ENCODE measurements at regions not wholly inside any gene's neighbourhood (a gene's known extent, or its start where the extent isn't known, plus 50 kb on each side); places are given as distances from the start of the nearest gene placed in this dataset.

GRCh38 chr3:25349828-25350724 lies 78.0 kb upstream of the RARB start:
- dilution Hi-C loops (cut with HindIII; ENCODE audit: low sequenced_read_pairs, unreplicated experiment) (no loop called here), intact Hi-C loops (cut with micrococcal nuclease) (no loop called here), in situ Hi-C loops (cut with MboI; ENCODE audit: low sequenced_read_pairs) (no loop called here)
- no peak overlapping the region for H2AFZ ChIP-seq (replicated peaks; ENCODE audit: low read length, poor library complexity)
- no peaks in the 10 kb centered on the region for H4K20me1 ChIP-seq (ENCODE audit: insufficient read depth, low read length)
- no peak overlapping the region for H3K4me2 ChIP-seq (ENCODE audit: low read depth, low read length)
- H3K36me3 ChIP-seq (ENCODE audit: control insufficient read depth, insufficient read depth, low read length): no peaks in the 10 kb centered on the region
- no peak overlapping the region for H2BK120ac ChIP-seq (ENCODE audit: low read depth, low read length)
- H3K4me1 ChIP-seq (ENCODE audit: control insufficient read depth, insufficient read depth, low read length): no peaks in the 10 kb centered on the region
- BruUV-seq (replicated peaks): no TSS peak
- no peak overlapping the region for H2AK9ac ChIP-seq (replicated peaks; ENCODE audit: low read depth, low read length, poor library complexity)
- H3K9me1 ChIP-seq (ENCODE audit: insufficient read depth, low read length): no peaks in the 10 kb centered on the region
- H3K79me1 ChIP-seq (ENCODE audit: low read depth in 1 of 2, low read length in 2 of 2): no peaks in the 10 kb centered on the region
- WGBS, 2 experiments (ENCODE audit: extremely low coverage in 2 of 2, insufficient read length in 1 of 2): no CpG with 5 or more reads among the region's 6 CpGs
- ChIA-PET POLR2A (ENCODE audit: unreplicated experiment) (interaction anchor here (0.6 kb wide), 1 partner anchor 39 kb away, joined by 3 read pairs; no protein-coding TSS in a partner anchor), CTCF (no interaction called here)
- DNase-seq: no peak
- no peak overlapping the region for H4K5ac ChIP-seq (ENCODE audit: low read depth, low read length)
- H2BK5ac ChIP-seq (ENCODE audit: low read depth, low read length, poor library complexity, severe bottlenecking): no peak overlapping the region
- H3K9ac ChIP-seq (ENCODE audit: low read depth, low read length): no peak overlapping the region
- peaks cover 17% of the 10 kb centered on the region for H3K9me3 ChIP-seq (ENCODE audit: control insufficient read depth, insufficient read depth, low read length)
- no peak overlapping the region for H3K4me3 ChIP-seq (ENCODE audit: insufficient read depth, low read depth, low read length)
- no peak overlapping the region for H3K23ac ChIP-seq (ENCODE audit: low read depth, low read length)
- H3K27me3 ChIP-seq (ENCODE audit: control insufficient read depth, insufficient read depth, low read length): no peaks in the 10 kb centered on the region
- no peak overlapping the region for H3K4ac ChIP-seq (ENCODE audit: low read depth, low read length)
- no peak overlapping the region for H3K14ac ChIP-seq (replicated peaks; ENCODE audit: low read depth, low read length)
- no peak overlapping the region for H2AK5ac ChIP-seq (ENCODE audit: low read depth, low read length)
- H3K27ac ChIP-seq (ENCODE audit: insufficient read depth, low read length): no peak overlapping the region
- H3K18ac ChIP-seq (ENCODE audit: low read depth, low read length): no peak overlapping the region
- no peak overlapping the region for H4K91ac ChIP-seq (ENCODE audit: insufficient read depth, low read depth, low read length)
- no peak overlapping the region for H2BK20ac ChIP-seq (ENCODE audit: low read depth, low read length)
- no peak overlapping the region for H3K56ac ChIP-seq (ENCODE audit: extremely low read depth, insufficient read depth, low read length)
- ATAC-seq (ENCODE audit: low read depth): no peak
- no peak overlapping the region for H2BK15ac ChIP-seq (ENCODE audit: low read depth, low read length)
- H4K8ac ChIP-seq (ENCODE audit: low read depth in 2 of 2, low read length in 2 of 2): no peak overlapping the region
- TF ChIP-seq POLR2A (IDR thresholded peaks at IDR 0.05; ENCODE audit: low read depth, low read length) (no peak), NFE2L2 (IDR thresholded peaks at IDR 0.05; ENCODE audit: low read depth, low read length) (no peak), MXI1 (IDR thresholded peaks at IDR 0.05; ENCODE audit: borderline replicate concordance, low read depth, low read length) (no peak), CHD1 (IDR thresholded peaks at IDR 0.05; ENCODE audit: low read depth, low read length) (no peak), CTCF (conservative IDR thresholded peaks at IDR 0.05; ENCODE audit: low read depth, low read length) (no peak), USF2 (IDR thresholded peaks at IDR 0.05; ENCODE audit: low read depth, low read length) (no peak), RFX5 (IDR thresholded peaks at IDR 0.05; ENCODE audit: low read depth, low read length) (no peak), SMC3 (IDR thresholded peaks at IDR 0.05; ENCODE audit: low read depth, low read length) (no peak), FOS (IDR thresholded peaks at IDR 0.05; ENCODE audit: low read depth, low read length) (no peak), BHLHE40 (IDR thresholded peaks at IDR 0.05; ENCODE audit: low read depth, low read length) (no peak), ELK1 (IDR thresholded peaks at IDR 0.05; ENCODE audit: borderline replicate concordance, low read depth, low read length) (no peak), CEBPB (IDR thresholded peaks at IDR 0.05; ENCODE audit: low read depth, low read length) (no peak), MAZ (IDR thresholded peaks at IDR 0.05; ENCODE audit: borderline replicate concordance, low read depth, low read length) (no peak), MAFK (IDR thresholded peaks at IDR 0.05; ENCODE audit: low read depth, low read length) (no peak), RAD21 (IDR thresholded peaks at IDR 0.05; ENCODE audit: low read length) (no peak)
